ENCODE measurements at regions not wholly inside any gene's neighbourhood (a gene's known extent, or its start where the extent isn't known, plus 50 kb on each side); places are given as distances from the start of the nearest gene placed in this dataset.

- no peak for TF ChIP-seq CTCF (IDR thresholded peaks at IDR 0.05 in 4 of 5, conservative IDR thresholded peaks at IDR 0.05 in 1 of 5)
- no peak for TF ChIP-seq POLR2A (IDR thresholded peaks at IDR 0.05)
Observed at GRCh38 chr4:100070868-100071267, 119.4 kb downstream of the DDIT4L start.

Data from gastrocnemius medialis (tissue), 4 donors.